ENCODE measurements at regions not wholly inside any gene's neighbourhood (a gene's known extent, or its start where the extent isn't known, plus 50 kb on each side); places are given as distances from the start of the nearest gene placed in this dataset.

DNA sequence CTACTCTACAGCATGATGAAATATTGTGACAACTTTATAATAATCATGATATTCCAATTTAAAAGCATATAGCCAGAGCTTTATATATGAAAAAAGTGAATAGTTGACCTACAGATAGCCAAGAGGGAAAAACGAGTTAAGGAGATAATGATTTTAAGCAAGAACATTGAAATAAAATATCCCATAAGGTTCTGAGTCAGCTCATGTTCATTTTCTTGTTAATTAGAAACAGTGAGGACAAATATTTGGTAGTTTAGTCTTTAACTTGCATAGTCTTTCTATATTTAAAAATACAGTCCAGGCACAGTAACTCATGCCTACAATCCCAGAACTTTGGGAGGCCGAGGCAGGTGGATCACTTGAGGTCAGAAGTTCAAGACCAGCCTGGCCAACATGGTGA, 55.8 kb upstream of the CDH6 start:
- TF ChIP-seq ZNF274 (IDR thresholded peaks at IDR 0.05; ENCODE audit: low read depth, low read length) = no peak
- no peak overlapping the region for H3K4me3 ChIP-seq (ENCODE audit: low read length)

DNA sequence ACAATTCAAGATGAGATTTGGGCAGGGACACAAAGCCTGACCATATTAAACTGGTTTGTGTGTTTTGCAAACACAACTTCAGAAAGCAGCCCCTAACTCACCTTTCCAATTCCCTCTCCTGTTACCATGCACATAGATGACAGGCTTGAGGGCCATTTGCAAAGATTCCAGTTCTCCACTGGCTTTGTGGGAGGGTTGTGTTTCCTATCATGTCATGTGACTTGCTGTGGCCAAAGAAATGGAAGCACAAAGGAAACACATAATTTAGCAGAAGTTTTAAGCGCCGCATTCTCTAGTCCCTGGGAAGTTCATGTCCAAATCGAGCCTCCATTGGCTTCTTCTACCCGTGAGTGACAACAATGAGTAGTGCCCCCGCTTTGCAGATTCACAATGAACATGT, 57.9 kb upstream of the CDH6 start:
- no peak overlapping the region for H3K4me3 ChIP-seq (ENCODE audit: low read length)
- TF ChIP-seq ZNF274 (IDR thresholded peaks at IDR 0.05; ENCODE audit: low read depth, low read length) = no peak

DNA sequence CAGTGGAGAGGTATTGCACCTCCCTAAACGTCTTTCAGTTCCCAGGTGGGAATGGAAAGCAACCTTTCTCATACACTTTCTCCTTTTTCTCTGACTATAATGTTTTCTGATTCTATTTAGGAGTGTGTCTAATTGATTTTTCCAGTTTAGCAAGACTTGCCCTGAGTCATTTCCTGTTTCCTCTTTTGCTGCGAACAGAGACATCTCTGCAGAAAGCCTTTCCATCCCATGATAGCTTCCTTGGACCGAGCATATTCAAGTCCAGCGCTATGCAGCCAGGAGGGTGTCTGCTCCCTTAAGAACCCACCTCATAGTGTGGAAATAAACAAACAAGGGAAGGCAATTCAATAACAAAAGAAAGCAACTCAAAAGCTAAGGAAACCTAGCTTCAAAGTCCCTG, 60.0 kb upstream of the CDH6 start:
- no peak for TF ChIP-seq ZNF274 (IDR thresholded peaks at IDR 0.05; ENCODE audit: low read depth, low read length)
- H3K4me3 ChIP-seq (ENCODE audit: low read length) = no peak overlapping the region

DNA sequence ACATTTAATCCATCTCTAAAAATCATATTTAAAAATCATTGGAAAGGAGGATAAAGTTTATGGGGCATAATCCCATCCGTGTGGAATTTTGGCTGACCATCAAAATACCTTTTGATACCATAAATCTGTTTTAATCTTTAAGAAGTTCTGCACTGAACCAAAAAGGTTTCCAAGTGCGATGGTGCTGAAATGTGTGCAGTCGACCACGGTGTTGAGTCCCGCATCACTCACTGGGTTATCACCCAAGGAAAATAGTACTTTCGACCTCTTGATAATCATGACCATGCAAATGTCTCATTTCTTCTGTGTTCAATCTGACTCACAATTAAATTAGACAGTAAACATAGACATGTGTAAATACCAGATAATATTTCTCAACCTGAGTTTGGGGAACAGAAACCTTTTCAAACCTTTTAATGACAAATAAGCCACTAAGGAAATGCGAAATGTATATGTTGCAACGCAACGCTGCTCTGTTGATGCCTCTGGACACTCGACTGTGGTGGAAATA, 62.0 kb upstream of the CDH6 start:
- TF ChIP-seq ZNF274 (IDR thresholded peaks at IDR 0.05; ENCODE audit: low read depth, low read length) = no peak

DNA sequence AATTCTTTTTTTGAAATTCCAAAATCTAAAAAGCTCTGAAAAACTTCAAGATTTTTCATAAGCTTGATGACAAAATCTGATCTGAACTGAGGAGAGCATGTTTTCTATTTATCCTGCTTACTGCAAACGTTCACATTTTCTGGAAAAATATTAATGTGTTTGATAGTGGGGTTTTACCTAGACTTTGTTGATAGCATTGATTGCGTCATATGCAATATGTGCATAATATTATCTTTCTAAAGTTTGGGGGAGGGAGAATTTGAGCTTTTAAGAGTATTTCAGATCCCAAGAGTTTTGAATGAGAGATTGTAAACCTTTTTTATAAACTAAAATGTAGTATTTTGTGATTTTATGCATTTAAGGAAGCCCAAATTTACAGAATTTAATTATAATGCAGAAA, 62.8 kb upstream of the CDH6 start:
- no peak for TF ChIP-seq ZNF274 (IDR thresholded peaks at IDR 0.05; ENCODE audit: low read depth, low read length)
- H3K4me3 ChIP-seq (ENCODE audit: low read length) = no peak overlapping the region

More for the DNA sequence above, 62.0 kb upstream of the CDH6 start:
- no peak overlapping the region for H3K4me3 ChIP-seq (ENCODE audit: low read length)

DNA sequence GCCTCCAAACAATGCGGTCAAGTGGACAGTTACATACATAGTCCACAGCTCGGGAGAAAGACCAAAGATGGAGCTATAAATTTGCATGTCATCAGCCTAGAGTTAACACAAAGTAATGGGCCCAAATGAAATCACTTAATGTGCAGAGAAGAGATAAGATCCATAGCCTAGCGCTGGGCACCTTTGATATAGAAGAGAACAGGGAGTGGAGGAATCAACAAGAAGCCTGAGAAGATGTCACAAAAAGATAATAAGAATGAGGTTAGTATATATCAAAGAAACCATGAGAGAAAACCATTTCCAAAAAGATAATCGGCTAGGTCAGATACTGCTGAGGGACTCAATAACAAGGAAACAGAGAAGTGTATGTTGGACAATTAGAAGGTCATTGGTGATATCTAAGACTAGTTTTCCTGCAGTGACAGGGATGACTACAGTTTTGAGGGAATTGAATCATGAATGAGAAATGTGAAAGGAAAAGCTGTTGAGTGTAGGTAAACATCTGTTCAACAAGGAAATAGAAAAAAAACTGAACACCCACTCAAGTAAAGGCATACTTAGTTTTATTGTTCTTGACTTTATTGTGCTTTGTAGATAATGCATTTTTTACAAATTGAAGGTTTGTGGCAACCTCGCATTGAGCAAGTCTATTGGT, 68.7 kb upstream of the CDH6 start:
- H3K4me3 ChIP-seq (ENCODE audit: low read length) = no peak overlapping the region
- TF ChIP-seq ZNF274 (IDR thresholded peaks at IDR 0.05; ENCODE audit: low read depth, low read length) = no peak

DNA sequence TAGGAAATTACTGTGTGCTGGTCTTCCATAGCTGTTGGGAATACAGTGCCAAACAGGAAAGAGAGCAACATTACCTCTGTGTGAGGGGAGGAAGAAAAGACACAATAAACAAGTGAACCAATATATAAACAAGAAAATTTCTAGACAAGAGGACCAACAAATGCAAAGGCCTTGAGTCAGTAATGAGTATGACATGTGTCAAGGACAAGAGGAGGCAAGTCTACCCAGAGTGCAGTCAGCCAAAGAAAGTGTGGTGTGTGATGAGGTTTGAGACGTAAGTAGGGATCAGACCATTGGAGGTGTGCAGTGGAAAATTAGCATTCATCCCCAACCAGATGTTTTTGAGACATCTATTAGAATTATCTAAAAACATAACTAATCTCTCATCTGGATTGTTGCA, 69.5 kb upstream of the CDH6 start:
- no peak for TF ChIP-seq ZNF274 (IDR thresholded peaks at IDR 0.05; ENCODE audit: low read depth, low read length)
- no peak overlapping the region for H3K4me3 ChIP-seq (ENCODE audit: low read length)

DNA sequence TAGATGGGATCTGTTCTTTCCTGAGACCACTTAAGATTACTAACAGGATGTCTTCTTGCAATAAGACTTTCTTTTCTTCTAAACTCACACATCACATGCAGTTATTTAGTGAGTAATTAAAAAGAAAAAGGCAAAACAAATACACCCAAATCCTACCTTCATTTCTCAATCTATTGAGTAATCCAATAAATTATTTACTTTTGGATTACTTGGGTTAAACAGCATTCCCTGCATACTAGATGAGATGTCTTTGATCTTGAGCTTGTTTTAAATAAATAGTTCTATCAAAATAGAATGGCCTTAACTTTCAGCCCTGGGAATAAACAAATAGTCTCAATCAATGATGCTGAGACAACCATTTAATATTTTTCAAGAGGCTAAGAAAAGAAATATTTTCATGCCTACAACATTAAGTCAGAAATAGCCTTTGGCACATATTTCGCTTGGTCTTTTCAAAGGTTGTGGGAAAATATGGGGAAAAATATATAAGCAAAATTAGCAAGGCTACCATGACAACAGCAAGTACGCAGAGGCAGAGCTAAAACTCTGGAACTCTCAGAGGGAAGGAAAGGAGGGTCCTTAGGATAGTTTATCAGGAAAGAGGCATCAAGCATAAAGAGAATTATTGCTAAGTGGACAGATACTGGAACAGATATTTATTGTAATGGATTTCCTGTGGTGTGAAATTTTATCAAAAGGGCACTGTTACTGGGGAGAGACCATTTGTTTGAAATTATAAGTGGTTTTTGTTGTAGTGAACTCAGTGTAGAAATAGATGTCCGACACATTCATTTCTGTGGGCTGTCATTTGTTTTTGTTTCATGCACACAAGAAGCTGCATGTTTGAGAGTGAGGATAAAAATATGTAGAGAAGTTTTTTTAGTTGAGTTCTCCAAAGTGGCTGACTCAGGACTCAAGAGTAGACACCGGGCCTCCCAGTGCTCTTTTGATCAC, 70.2 kb upstream of the CDH6 start:
- no peak for TF ChIP-seq ZNF274 (IDR thresholded peaks at IDR 0.05; ENCODE audit: low read depth, low read length)
- no peak overlapping the region for H3K4me3 ChIP-seq (ENCODE audit: low read length)

DNA sequence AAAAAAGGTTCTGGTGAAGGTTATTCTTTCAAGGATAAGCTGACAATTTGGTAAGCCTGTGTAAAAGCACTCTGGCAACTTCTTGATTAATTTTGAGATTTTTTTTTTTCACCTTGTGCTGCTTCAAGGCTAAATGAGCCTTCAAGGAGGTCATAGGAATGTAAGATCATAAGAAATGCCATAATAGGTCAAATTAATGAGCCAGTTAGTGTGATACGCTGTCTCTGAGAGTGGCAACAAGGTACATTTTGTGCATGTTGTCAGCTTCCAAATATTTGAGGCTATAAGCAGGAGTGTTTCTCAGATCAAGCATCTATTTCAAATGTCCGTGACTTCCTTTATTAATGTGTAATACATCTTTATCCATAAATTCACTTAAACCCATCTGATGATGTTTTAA, 72.3 kb upstream of the CDH6 start:
- no peak overlapping the region for H3K4me3 ChIP-seq (ENCODE audit: low read length)
- TF ChIP-seq ZNF274 (IDR thresholded peaks at IDR 0.05; ENCODE audit: low read depth, low read length) = no peak

DNA sequence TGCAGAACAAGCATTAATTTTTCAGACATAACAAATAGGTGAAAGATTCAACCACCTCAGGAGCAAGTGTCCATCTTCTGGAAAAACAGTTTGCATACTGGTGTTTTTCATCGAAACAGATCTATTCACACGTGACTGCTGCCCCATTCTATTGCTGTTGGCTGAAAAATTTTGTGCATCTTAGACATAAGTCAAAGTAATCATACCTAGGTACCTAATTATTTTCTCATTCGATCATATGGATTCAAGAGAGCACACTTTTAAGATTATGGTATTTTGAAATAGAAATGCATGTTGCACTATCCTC, 72.9 kb upstream of the CDH6 start:
- H3K4me3 ChIP-seq (ENCODE audit: low read length) = no peak overlapping the region
- TF ChIP-seq ZNF274 (IDR thresholded peaks at IDR 0.05; ENCODE audit: low read depth, low read length) = no peak

DNA sequence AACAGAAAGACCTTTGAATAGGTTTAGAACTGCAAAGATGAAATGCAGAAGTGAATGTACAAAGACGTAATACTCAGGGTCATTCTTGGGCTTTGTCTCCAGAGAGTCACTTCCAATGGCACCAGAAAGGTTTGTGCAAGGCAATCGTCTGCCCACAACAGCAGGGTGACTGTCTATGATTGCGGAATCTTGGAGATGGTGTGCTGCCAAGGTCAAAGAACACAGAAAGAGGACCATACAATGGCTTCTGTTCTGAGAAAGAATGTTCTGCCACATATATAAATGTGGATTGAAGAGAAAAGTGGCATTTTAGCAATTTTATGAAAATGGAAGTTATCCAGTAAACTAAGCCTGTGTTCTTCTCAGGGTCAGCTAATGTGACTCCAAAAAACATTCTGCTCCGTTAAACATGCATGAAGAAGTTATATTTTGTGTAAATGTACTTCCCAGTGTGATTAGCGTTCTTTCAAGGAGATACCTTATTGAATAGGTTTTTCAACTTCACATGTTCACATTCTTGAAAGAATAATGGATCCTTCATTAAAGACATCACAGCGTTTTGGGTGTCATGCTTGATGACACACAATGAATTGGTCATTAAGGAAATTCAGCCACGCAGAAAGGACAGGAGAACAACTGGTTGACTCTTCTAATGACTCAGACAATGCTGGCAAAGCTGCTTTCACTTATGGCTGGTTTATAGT, 73.4 kb upstream of the CDH6 start:
- H3K4me3 ChIP-seq (ENCODE audit: low read length) = no peak overlapping the region
- no peak for TF ChIP-seq ZNF274 (IDR thresholded peaks at IDR 0.05; ENCODE audit: low read depth, low read length)

DNA sequence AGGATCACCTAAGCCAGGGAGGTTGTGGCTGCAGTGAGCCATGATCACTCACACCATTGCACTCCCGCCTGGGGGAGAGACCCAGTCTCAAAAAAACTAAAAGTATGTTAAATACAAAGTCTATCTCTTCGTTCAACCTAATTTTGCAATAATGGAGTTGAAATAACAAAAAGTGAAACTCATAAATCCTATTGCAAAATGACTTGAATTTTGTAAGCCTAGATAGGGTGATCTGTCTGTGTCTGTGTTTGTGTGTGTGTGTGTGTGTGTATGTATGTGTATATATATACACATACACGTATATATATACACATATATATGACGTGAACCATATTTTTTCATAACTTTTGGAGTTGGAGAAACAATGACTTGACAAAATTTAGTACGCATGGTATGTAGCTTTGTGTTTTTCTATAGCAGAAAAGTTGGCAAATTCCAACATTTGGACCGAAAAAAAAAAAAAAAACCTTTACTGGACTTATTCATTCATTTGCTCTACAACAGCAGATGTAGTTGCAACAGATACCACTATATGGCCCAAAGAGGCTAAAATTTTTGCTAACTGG, 76.9 kb upstream of the CDH6 start:
- no peak for TF ChIP-seq ZNF274 (IDR thresholded peaks at IDR 0.05; ENCODE audit: low read depth, low read length)
- no peak overlapping the region for H3K4me3 ChIP-seq (ENCODE audit: low read length)

DNA sequence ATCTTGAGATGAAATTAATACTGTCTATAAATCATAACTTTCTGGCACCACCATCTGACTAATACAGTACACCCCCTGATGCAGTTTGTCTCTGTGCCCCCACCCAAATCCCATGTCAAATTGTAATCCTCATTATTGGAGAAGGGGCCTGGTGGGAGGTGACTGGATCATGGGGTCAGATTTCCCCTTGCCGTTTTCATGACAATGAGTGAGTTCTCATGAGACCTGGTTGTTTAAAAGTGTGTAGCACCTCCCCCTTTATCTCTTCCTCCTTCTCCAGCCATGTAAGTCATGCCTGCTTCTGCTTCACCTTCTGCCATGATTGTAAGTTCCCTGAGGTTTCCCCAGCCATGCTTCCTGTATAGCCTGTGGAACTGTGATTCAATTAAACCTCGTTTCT, 78.7 kb upstream of the CDH6 start:
- no peak for TF ChIP-seq ZNF274 (IDR thresholded peaks at IDR 0.05; ENCODE audit: low read depth, low read length)
- no peak overlapping the region for H3K4me3 ChIP-seq (ENCODE audit: low read length)

DNA sequence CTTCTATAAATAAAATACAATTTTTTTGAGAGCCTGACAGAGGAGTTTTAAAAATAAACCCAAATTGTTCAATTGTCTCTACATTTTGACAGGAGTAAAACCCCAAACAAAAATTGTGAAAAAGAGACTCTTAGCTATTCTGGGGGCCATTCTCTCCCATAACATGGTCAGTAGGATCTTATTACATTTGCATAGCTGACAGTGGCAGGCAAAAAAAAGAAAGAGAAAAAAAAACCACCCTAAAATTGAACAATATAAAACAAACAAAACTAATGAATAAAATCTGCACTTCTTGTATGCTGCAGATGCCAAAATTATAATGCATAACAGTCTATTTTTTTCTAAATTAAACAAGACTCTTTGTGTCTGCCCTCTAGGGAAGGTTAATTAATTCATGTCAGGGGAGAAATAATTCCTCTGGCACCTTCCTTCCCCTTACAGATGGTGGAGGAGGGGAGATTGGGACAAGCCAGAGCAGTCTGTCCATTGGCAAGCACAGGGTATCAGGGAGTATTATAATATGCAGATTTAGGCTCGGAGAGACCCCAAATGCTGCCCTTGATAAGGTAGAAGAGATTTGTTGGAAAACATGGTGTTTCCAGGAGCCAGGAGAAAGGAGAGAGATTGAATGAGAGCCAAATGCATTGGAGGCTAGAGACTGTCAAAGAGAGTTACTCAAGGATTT, 79.7 kb upstream of the CDH6 start:
- TF ChIP-seq ZNF274 (IDR thresholded peaks at IDR 0.05; ENCODE audit: low read depth, low read length) = no peak
- no peak overlapping the region for H3K4me3 ChIP-seq (ENCODE audit: low read length)
